Transverse colon (tissue), 4 donors: ENCODE measurements at regions not wholly inside any gene's neighbourhood (a gene's known extent, or its start where the extent isn't known, plus 50 kb on each side); places are given as distances from the start of the nearest gene placed in this dataset.
"Not testable (repeated sequence)": the region's sequence is repeated elsewhere in the genome, so short reads cannot be mapped to it uniquely, and the experiment has no call there.

Experiments
- DNase-seq: peaks from one replicate; pipeline ENCODE4 v3.0.0-alpha.2; 2019
- H3K27ac ChIP-seq, 4 donors: fragments of 200-600 bp; sonication (generic); 2 replicates each; pipeline ENCODE4 v1.5.1; 2016 to 2018; ENCODE audit warnings: inconsistent platforms in 4 of 4
- H3K27me3 ChIP-seq: fragments of 200-600 bp; sonication (generic); 2 replicates; pipeline ENCODE4 v1.5.1; 2017; ENCODE audit warnings: inconsistent platforms
- H3K36me3 ChIP-seq, 4 donors: fragments of 200-600 bp; sonication (generic); 2 replicates each; pipeline ENCODE4 v1.5.1; 2017 to 2019; ENCODE audit warnings: inconsistent platforms in 4 of 4
- H3K4me1 ChIP-seq, 4 donors: fragments of 200-600 bp; sonication (generic); 2 replicates each; pipeline ENCODE4 v1.5.1; 2017 to 2020; ENCODE audit warnings: inconsistent platforms in 4 of 4
- H3K4me3 ChIP-seq, 4 donors: fragments of 200-600 bp; sonication (generic); 1 replicate in 1 of 4; 2 replicates in 3 of 4; pipeline versions ENCODE4 v1.5.1 to v1.6.1; 2017 to 2019; ENCODE audit warnings: inconsistent platforms in 4 of 4
- H3K9me3 ChIP-seq, 2 donors: fragments of 200-600 bp; sonication (generic); 2 replicates each; pipeline ENCODE4 v1.5.1; 2017 to 2019; ENCODE audit warnings: inconsistent platforms in 2 of 2
- EP300 ChIP-seq: sonication (generic); formaldehyde crosslinking; IDR thresholded peaks from one replicate; pipeline ENCODE4 v1.6.1; 2017; ENCODE audit warnings: antibody characterized with exemption, low read depth
- POLR2A ChIP-seq: fragments of 450-650 bp; IDR thresholded peaks from one replicate; pipeline ENCODE4 v1.6.1; 2016; ENCODE audit warnings: antibody characterized with exemption, mild to moderate bottlenecking, moderate library complexity
- POLR2AphosphoS5 ChIP-seq, 3 donors: sonication (generic); formaldehyde crosslinking; IDR thresholded peaks; one replicate each; pipeline ENCODE4 v1.6.1; 2016; ENCODE audit warnings: antibody characterized with exemption in 3 of 3
- WGBS, 2 donors: methylation state at CpG; one replicate each; pipeline ENCODE4 v1.1.5; 2018; ENCODE audit warnings: low coverage in 1 of 2; 5-methylcytosine and 5-hydroxymethylcytosine counted together
- in situ Hi-C, 4 donors: fragments of 200-750 bp; cut with MboI; loops; one replicate each; pipeline versions ENCODE4 v1.15.0 to v1.15.1; 2017; ENCODE audit warnings: low sequenced_read_pairs in 3 of 4, low pct_ligation_motif_present in 1 of 4, low pct_unique_long_range_greater_than_20kb in 1 of 4
- intact Hi-C: fragments of 100-400 bp; cut with DNase I; formaldehyde crosslinking; loops from one replicate; pipeline ENCODE4 v1.15.1; 2023; ENCODE audit warnings: low total_unique reads
- TF ChIP-seq, protein P1 (sequence below), 5 experiments: fragments of 200-600 bp in 3 of 5; fragments of 450-650 bp in 2 of 5; sonication (generic) in 3 of 5; IDR thresholded peaks; 1 replicate in 2 of 5; 2 replicates in 3 of 5; pipeline ENCODE4 v1.5.1; 2016 to 2017; ENCODE audit warnings: antibody characterized with exemption in 5 of 5, inconsistent platforms in 3 of 5, mild to moderate bottlenecking in 2 of 5, moderate library complexity in 1 of 5

DNA sequence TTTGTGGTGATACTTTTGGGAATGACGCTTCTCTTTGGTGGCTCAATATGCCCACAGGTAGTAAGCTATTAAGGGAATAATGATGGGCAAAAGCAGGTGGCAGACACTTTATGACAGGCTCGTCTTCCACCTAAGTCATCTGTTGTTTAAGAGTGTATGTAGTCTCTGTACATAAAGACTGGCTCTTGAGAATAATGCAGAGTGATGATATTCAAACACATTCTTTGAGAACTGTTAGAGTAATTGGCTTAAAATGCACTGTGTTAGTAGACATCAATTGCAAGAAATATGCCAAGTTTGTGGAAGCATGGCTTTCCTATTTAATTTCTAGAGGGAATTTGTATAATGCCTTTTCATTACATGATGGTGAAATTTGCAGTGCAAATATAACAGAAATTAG, 694.8 kb upstream of the MIS18BP1 start:
- H3K4me3 ChIP-seq, result no peak overlapping the region
- H3K27ac ChIP-seq, result no peak overlapping the region
- no peaks in the 10 kb centered on the region for H3K27me3 ChIP-seq
- TF ChIP-seq POLR2A, result no peak
- TF ChIP-seq, protein P1, sequence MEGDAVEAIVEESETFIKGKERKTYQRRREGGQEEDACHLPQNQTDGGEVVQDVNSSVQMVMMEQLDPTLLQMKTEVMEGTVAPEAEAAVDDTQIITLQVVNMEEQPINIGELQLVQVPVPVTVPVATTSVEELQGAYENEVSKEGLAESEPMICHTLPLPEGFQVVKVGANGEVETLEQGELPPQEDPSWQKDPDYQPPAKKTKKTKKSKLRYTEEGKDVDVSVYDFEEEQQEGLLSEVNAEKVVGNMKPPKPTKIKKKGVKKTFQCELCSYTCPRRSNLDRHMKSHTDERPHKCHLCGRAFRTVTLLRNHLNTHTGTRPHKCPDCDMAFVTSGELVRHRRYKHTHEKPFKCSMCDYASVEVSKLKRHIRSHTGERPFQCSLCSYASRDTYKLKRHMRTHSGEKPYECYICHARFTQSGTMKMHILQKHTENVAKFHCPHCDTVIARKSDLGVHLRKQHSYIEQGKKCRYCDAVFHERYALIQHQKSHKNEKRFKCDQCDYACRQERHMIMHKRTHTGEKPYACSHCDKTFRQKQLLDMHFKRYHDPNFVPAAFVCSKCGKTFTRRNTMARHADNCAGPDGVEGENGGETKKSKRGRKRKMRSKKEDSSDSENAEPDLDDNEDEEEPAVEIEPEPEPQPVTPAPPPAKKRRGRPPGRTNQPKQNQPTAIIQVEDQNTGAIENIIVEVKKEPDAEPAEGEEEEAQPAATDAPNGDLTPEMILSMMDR (IDR thresholded peaks at IDR 0.05), result no peak
- TF ChIP-seq EP300, result no peak
- TF ChIP-seq POLR2AphosphoS5 (IDR thresholded peaks at IDR 0.05), result no peak
- H3K4me1 ChIP-seq, result no peaks in the 10 kb centered on the region
- no peaks in the 10 kb centered on the region for H3K9me3 ChIP-seq
- intact Hi-C loops, result no loop called here
- no peak for DNase-seq
- in situ Hi-C loops, result no loop called here
- 72% methylated on average over 2 of the region's 2 CpGs; no CpG with 5 or more reads in 1 of the 2 donors for WGBS, 2 donors
- H3K36me3 ChIP-seq, result no peaks in the 10 kb centered on the region

- intact Hi-C loops (no loop called here), in situ Hi-C loops (no loop called here)
- Histone ChIP-seq H3K36me3 (no peaks in the 10 kb centered on the region), H3K9me3 (no peaks in the 10 kb centered on the region), H3K27ac (no peak overlapping the region), H3K27me3 (no peaks in the 10 kb centered on the region), H3K4me1 (no peaks in the 10 kb centered on the region), H3K4me3 (no peak overlapping the region)
- TF ChIP-seq POLR2A (no peak), EP300 (no peak)
- WGBS, 2 donors, result 48 to 53% methylated on average over 3 of the region's 3 CpGs
- DNase-seq, result no peak
Measured at GRCh38 chr14:45946251-45946650, 693.2 kb upstream of the MIS18BP1 start.

DNA sequence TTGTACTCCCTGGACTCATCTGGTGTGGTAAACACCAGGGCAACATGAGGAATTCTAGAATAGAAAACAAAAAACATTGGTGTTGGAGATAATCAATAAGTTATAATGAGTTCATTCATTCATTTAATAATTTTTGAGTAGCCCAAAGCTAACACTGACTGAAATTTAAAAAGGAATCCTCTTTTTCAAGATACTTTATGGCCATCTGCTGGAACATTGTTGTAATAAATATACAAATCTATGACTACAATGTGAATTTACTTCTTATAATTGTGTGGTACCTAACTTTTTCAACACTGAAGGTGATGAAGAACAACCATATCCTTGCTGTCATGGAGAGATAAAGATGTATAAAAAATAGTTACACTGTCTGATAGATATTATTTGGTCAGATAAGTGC, 687.3 kb upstream of the MIS18BP1 start:
- Histone ChIP-seq H3K27ac (no peak overlapping the region), H3K27me3 (no peaks in the 10 kb centered on the region), H3K9me3 (no peaks in the 10 kb centered on the region), H3K36me3 (no peaks in the 10 kb centered on the region), H3K4me3 (no peak overlapping the region), H3K4me1 (no peaks in the 10 kb centered on the region)
- no peak for TF ChIP-seq EP300
- no peak for TF ChIP-seq POLR2A
- TF ChIP-seq POLR2AphosphoS5 (IDR thresholded peaks at IDR 0.05), result no peak
- TF ChIP-seq, protein P1 (IDR thresholded peaks at IDR 0.05), result peak in 2 of 5 experiments; percentile 4 to 18
- in situ Hi-C loops, result no loop called here
- DNase-seq, result no peak
- intact Hi-C loops, result no loop called here

- Histone ChIP-seq H3K4me3 (no peak overlapping the region), H3K9me3 (no peaks in the 10 kb centered on the region), H3K27me3 (no peaks in the 10 kb centered on the region), H3K4me1 (no peaks in the 10 kb centered on the region), H3K27ac (no peak overlapping the region), H3K36me3 (no peaks in the 10 kb centered on the region)
- in situ Hi-C loops, result no loop called here
- DNase-seq, result no peak
- intact Hi-C loops, result no loop called here
- TF ChIP-seq EP300, result no peak
- TF ChIP-seq, protein P1 (IDR thresholded peaks at IDR 0.05), result no peak
- TF ChIP-seq POLR2AphosphoS5 (IDR thresholded peaks at IDR 0.05), result no peak
- no peak for TF ChIP-seq POLR2A
Measured at GRCh38 chr14:45939572-45939971, 686.6 kb upstream of the MIS18BP1 start.

DNA sequence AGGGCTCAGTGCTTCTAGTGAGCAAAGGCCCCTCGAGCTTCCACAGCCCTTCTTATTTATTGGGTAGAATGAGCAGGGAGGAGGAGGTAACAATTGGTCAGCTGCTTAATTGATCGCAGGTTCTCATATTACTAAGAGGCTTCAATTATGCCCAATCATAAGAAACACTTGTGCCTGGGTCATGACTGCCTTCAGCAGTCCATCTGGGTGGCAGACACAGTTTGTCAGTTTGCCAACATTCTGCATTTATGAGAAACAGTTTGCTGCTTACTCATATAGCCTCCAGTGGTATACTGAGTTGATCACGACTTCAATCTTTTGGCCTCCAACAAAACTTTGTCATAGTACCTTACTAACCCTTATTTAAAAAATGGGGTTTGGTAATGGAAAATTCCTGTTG, 667.0 kb upstream of the MIS18BP1 start:
- WGBS, 2 donors, result 66 to 69% methylated on average over 3 of the region's 3 CpGs
- DNase-seq, intact Hi-C loops, H3K4me3 ChIP-seq, H3K27ac ChIP-seq, in situ Hi-C loops, H3K36me3 ChIP-seq, H3K4me1 ChIP-seq, H3K9me3 ChIP-seq, H3K27me3 ChIP-seq: not testable (repeated sequence)
